HepG2 (cell line): ENCODE measurements at regions not wholly inside any gene's neighbourhood (a gene's known extent, or its start where the extent isn't known, plus 50 kb on each side); places are given as distances from the start of the nearest gene placed in this dataset.

Experiments used
- ATAC-seq: fragments of 200-7000 bp; cut with Tn5 transposase; 3 replicates; pipeline ENCODE4 v1.9.1; 2020; ENCODE audit warnings: mild to moderate bottlenecking, moderate library complexity
- BruUV-seq: library from RNA; stranded (reverse); fragments of 400-500 nt; replicated peaks from 2 replicates; lab custom pipeline; 2021; lab: Mats Ljungman, UMichigan
- CTCF ChIA-PET: fragments of 300-600 bp; formaldehyde crosslinking; extraction: SDS; loops from one replicate; lab custom pipeline; 2021; ENCODE audit warnings: low total read pairs, inconsistent platforms, low intra/inter-chr PET ratio; lab: Yijun Ruan, JAX
- POLR2A ChIA-PET: fragments of 350-600 bp; sonication (Branson Sonifier 250); formaldehyde crosslinking; loops from one replicate; lab custom pipeline; 2020; ENCODE audit warnings: antibody characterized with exemption, inconsistent platforms; lab: Yijun Ruan, JAX
- DNase-seq: peaks from one replicate; pipeline ENCODE4 v3.0.0-alpha.2; 2015; ENCODE audit warnings: low spot score
- FAIRE-seq: peaks from 3 replicates; lab custom pipeline; 2011; peaks lifted over from hg19 to GRCh38; lab: Jason Lieb, UNC
- H2AFZ ChIP-seq: one replicate; pipeline ENCODE4 v1.6.1; 2011; ENCODE audit warnings: low read length, inconsistent platforms
- H3K27ac ChIP-seq: fragments of 300-600 bp; 3 replicates; pipeline ENCODE4 v1.8.0; 2011; ENCODE audit warnings: mixed run types, mild to moderate bottlenecking, mixed read lengths, low read length, inconsistent platforms; ENCODE audit not compliant: insufficient read depth; ENCODE audit errors: extremely low read length
- H3K27me3 ChIP-seq, 2 experiments: fragments of 200-600 bp in 1 of 2; 2 replicates in 1 of 2; 3 replicates in 1 of 2; pipeline versions ENCODE4 v1.6.0 to v1.8.0; 2011; ENCODE audit warnings: low read length in 2 of 2, mild to moderate bottlenecking in 2 of 2, moderate library complexity in 2 of 2, inconsistent platforms in 1 of 2; ENCODE audit not compliant: insufficient read depth in 2 of 2, control insufficient read depth in 1 of 2
- H3K36me3 ChIP-seq, 2 experiments: fragments of 200-600 bp in 1 of 2; replicated peaks in 1 of 2; 2 replicates in 1 of 2; 3 replicates in 1 of 2; pipeline versions ENCODE4 v1.5.1 to v1.8.0; 2011; ENCODE audit warnings: low read length in 2 of 2, inconsistent platforms in 1 of 2; ENCODE audit not compliant: insufficient read depth in 2 of 2, control insufficient read depth in 1 of 2
- H3K4me1 ChIP-seq: 2 replicates; pipeline ENCODE4 v1.5.1; 2012; ENCODE audit warnings: low read length, inconsistent platforms; ENCODE audit not compliant: insufficient read depth
- H3K4me2 ChIP-seq: 2 replicates; pipeline ENCODE4 v1.6.0; 2011; ENCODE audit warnings: low read depth, low read length, inconsistent platforms
- H3K4me3 ChIP-seq, 3 experiments: fragments of 200-600 bp in 1 of 3; sonication (generic), shearing (Covaris generic) in 1 of 3; replicated peaks in 1 of 3; 2 replicates each; pipeline ENCODE4 v1.5.1; 2011 to 2016; ENCODE audit warnings: low read length in 3 of 3, inconsistent platforms in 2 of 3, low read depth in 2 of 3, mild to moderate bottlenecking in 2 of 3, control low read depth in 1 of 3, mixed read lengths in 1 of 3; ENCODE audit not compliant: insufficient read depth in 1 of 3
- H3K79me2 ChIP-seq: one replicate; pipeline ENCODE4 v1.6.1; 2011; ENCODE audit warnings: low read length, inconsistent platforms; ENCODE audit not compliant: insufficient read depth
- H3K9ac ChIP-seq: 2 replicates; pipeline ENCODE4 v1.6.0; 2011; ENCODE audit warnings: mild to moderate bottlenecking, low read depth, low read length, inconsistent platforms; ENCODE audit not compliant: insufficient read depth
- H3K9me3 ChIP-seq: 2 replicates; pipeline ENCODE4 v1.5.1; 2012; ENCODE audit warnings: mild to moderate bottlenecking, low read length
- H4K20me1 ChIP-seq: 2 replicates; pipeline ENCODE4 v1.6.0; 2011; ENCODE audit warnings: inconsistent platforms, mild to moderate bottlenecking, low read length, moderate library complexity; ENCODE audit not compliant: insufficient read depth
- AKNA ChIP-seq: sonication (generic); formaldehyde crosslinking; IDR thresholded peaks from 2 replicates; pipeline ENCODE4 v1.4.0; 2020; ENCODE audit warnings: missing genetic modification reagents, borderline replicate concordance
- FOXM1 ChIP-seq: sonication (generic); formaldehyde crosslinking; IDR thresholded peaks from 2 replicates; pipeline ENCODE4 v1.5.0; 2020; ENCODE audit warnings: missing genetic modification reagents
- HNRNPUL1 ChIP-seq: fragments of 200-400 bp; formaldehyde crosslinking; IDR thresholded peaks from 2 replicates; pipeline ENCODE4 v1.6.1; 2017; ENCODE audit warnings: low read depth, mild to moderate bottlenecking, low read length, moderate library complexity
- KDM6A ChIP-seq: IDR thresholded peaks from 2 replicates; pipeline ENCODE4 v1.6.1; 2016; ENCODE audit warnings: low read depth
- ZBTB37 ChIP-seq: sonication (generic); formaldehyde crosslinking; IDR thresholded peaks from 2 replicates; pipeline ENCODE4 v1.4.0; 2020; ENCODE audit warnings: mild to moderate bottlenecking, missing genetic modification reagents
- ZEB1 ChIP-seq: IDR thresholded peaks from 2 replicates; pipeline ENCODE4 v1.6.1; 2012; ENCODE audit warnings: mild to moderate bottlenecking, low read depth, inconsistent platforms; ENCODE audit not compliant: insufficient replicate concordance
- ZNF282 ChIP-seq: fragments of 450-650 bp; IDR thresholded peaks from 2 replicates; pipeline ENCODE4 v1.6.1; 2018; ENCODE audit not compliant: partially characterized antibody
- ZNF335 ChIP-seq: sonication (generic); formaldehyde crosslinking; IDR thresholded peaks from 2 replicates; pipeline ENCODE4 v1.4.0; 2020; ENCODE audit warnings: missing genetic modification reagents
- ZNF431 ChIP-seq: sonication (generic); formaldehyde crosslinking; IDR thresholded peaks from 2 replicates; pipeline ENCODE4 v1.9.0; 2022; ENCODE audit warnings: missing genetic modification reagents, low read depth, mild to moderate bottlenecking, borderline replicate concordance
- ZNF878 ChIP-seq: sonication (generic); formaldehyde crosslinking; IDR thresholded peaks from 2 replicates; pipeline ENCODE4 v1.8.1; 2023; ENCODE audit warnings: mild to moderate bottlenecking, missing genetic modification reagents, moderate library complexity
- ZNF883 ChIP-seq: sonication (generic); formaldehyde crosslinking; IDR thresholded peaks from 2 replicates; pipeline ENCODE4 v1.5.1; 2020; ENCODE audit warnings: mild to moderate bottlenecking, missing genetic modification reagents; ENCODE audit errors: not compliant biosample characterization
- WGBS: methylation state at CpG from one replicate; pipeline ENCODE4 v1.1.6; 2017; ENCODE audit warnings: low lambda C conversion rate; 5-methylcytosine and 5-hydroxymethylcytosine counted together
- in situ Hi-C: cut with HindIII; loops from 2 replicates; pipeline ENCODE4 v1.10.0; 2017; ENCODE audit warnings: low pct_unique_long_range_greater_than_20kb; ENCODE audit not compliant: extremely low pct_ligation_motif_present
- intact Hi-C: fragments of 100-400 bp; cut with micrococcal nuclease; formaldehyde crosslinking; loops from one replicate; pipeline ENCODE4 v1.10.0; 2022; ENCODE audit not compliant: unreplicated experiment
- TF ChIP-seq, protein P1 (sequence below): sonication (generic); formaldehyde crosslinking; IDR thresholded peaks from 2 replicates; pipeline ENCODE4 v1.4.0; 2020; ENCODE audit warnings: missing genetic modification reagents

GRCh38 chr6:113172531-113172966 lies 684.6 kb upstream of the MARCKS start:
- ATAC-seq, result no peak
- 0% methylated on average over 2 of the region's 2 CpGs for WGBS
- CTCF ChIA-PET, result no interaction called here

DNA sequence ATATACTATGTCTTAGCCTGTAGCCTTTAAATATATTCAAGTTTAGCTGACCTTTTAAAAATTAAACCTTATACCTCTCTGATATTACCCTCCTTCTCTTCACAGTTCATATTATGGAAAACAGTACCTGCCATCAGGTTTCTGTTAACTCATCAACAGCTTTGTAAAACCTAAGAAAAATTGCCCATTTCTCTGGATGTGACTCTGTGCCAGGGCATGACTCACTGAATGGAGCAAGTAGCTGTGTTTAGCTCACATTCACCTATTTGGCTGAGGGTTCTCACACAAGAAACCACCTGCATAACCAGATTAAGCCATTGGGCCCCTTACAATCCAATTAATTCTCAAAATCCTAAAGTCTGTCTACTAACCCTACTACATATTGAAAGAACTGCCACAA lies 678.8 kb upstream of the MARCKS start:
- no peak for FAIRE-seq
- TF ChIP-seq ZNF883 (CRISPR knock-in tag) (no peak), FOXM1 (no peak), ZNF335 (CRISPR knock-in tag) (no peak), AKNA (CRISPR knock-in tag) (no peak), ZBTB37 (CRISPR knock-in tag) (no peak), ZNF431 (CRISPR knock-in tag) (no peak), HNRNPUL1 (no peak), KDM6A (CRISPR knock-in tag) (no peak)
- TF ChIP-seq, protein P1, sequence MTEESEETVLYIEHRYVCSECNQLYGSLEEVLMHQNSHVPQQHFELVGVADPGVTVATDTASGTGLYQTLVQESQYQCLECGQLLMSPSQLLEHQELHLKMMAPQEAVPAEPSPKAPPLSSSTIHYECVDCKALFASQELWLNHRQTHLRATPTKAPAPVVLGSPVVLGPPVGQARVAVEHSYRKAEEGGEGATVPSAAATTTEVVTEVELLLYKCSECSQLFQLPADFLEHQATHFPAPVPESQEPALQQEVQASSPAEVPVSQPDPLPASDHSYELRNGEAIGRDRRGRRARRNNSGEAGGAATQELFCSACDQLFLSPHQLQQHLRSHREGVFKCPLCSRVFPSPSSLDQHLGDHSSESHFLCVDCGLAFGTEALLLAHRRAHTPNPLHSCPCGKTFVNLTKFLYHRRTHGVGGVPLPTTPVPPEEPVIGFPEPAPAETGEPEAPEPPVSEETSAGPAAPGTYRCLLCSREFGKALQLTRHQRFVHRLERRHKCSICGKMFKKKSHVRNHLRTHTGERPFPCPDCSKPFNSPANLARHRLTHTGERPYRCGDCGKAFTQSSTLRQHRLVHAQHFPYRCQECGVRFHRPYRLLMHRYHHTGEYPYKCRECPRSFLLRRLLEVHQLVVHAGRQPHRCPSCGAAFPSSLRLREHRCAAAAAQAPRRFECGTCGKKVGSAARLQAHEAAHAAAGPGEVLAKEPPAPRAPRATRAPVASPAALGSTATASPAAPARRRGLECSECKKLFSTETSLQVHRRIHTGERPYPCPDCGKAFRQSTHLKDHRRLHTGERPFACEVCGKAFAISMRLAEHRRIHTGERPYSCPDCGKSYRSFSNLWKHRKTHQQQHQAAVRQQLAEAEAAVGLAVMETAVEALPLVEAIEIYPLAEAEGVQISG (CRISPR knock-in tag), result no peak

More at GRCh38 chr6:113172531-113172966, 684.6 kb upstream of the MARCKS start:
- H2AFZ ChIP-seq, result no peak overlapping the region
- H3K4me2 ChIP-seq, result no peak overlapping the region
- no peak overlapping the region for H3K27ac ChIP-seq
- no peaks in the 10 kb centered on the region for H3K79me2 ChIP-seq
- H3K27me3 ChIP-seq, result no peaks in the 10 kb centered on the region
- H3K4me1 ChIP-seq, result no peaks in the 10 kb centered on the region
- intact Hi-C loops, result no loop called here
- in situ Hi-C loops, result no loop called here
- POLR2A ChIA-PET, result no interaction called here
- TF ChIP-seq ZNF878 (CRISPR knock-in tag) (no peak), HNRNPUL1 (no peak), ZEB1 (no peak), ZNF282 (no peak)
- no peaks in the 10 kb centered on the region for H3K36me3 ChIP-seq
- DNase-seq (no peak), FAIRE-seq (no peak)
- no peak overlapping the region for H3K9ac ChIP-seq
- H4K20me1 ChIP-seq, result no peaks in the 10 kb centered on the region
- H3K4me3 ChIP-seq, result no peak overlapping the region
- H3K9me3 ChIP-seq, result peaks cover 18% of the 10 kb centered on the region
- BruUV-seq, result no TSS peak

More for the DNA sequence above, 678.8 kb upstream of the MARCKS start:
- H3K79me2 ChIP-seq, result no peaks in the 10 kb centered on the region
- no peak overlapping the region for H3K4me2 ChIP-seq
- H3K27ac ChIP-seq, result no peak overlapping the region
- H3K9me3 ChIP-seq, result no peaks in the 10 kb centered on the region
- BruUV-seq, result no TSS peak
- H3K27me3 ChIP-seq, result no peaks in the 10 kb centered on the region
- no peak overlapping the region for H3K9ac ChIP-seq
- no peaks in the 10 kb centered on the region for H3K36me3 ChIP-seq
- H3K4me1 ChIP-seq, result no peaks in the 10 kb centered on the region
- DNase-seq (no peak), ATAC-seq (no peak)
- H2AFZ ChIP-seq, result no peak overlapping the region
- in situ Hi-C loops (no loop called here), intact Hi-C loops (no loop called here)
- ChIA-PET CTCF (no interaction called here), POLR2A (no interaction called here)
- H4K20me1 ChIP-seq, result no peaks in the 10 kb centered on the region
- no peak overlapping the region for H3K4me3 ChIP-seq
